OCI-LY7 (cell line): ENCODE measurements at regions not wholly inside any gene's neighbourhood (a gene's known extent, or its start where the extent isn't known, plus 50 kb on each side); places are given as distances from the start of the nearest gene placed in this dataset.
A peak's percentile ranks its signal among the peaks of the same experiment; 100 is the strongest.

Source experiments
- BruUV-seq: library from RNA; stranded (reverse); fragments of 400-500 nt; replicated peaks from 2 replicates; lab custom pipeline; 2021; lab: Mats Ljungman, UMichigan
- CTCF ChIA-PET: fragments of 300-600 bp; sonication (Branson Sonifier 250); formaldehyde crosslinking; loops from one replicate; lab custom pipeline; 2022; ENCODE audit warnings: antibody characterized with exemption; ENCODE audit not compliant: unreplicated experiment; lab: Charles Lee
- POLR2A ChIA-PET: fragments of 300-600 bp; sonication (Branson Sonifier 250); formaldehyde crosslinking; loops from one replicate; lab custom pipeline; 2022; ENCODE audit warnings: antibody characterized with exemption; lab: Charles Lee
- DNase-seq: peaks from one replicate; pipeline ENCODE4 v3.0.0-alpha.2; 2015; ENCODE audit warnings: low spot score
- H2AFZ ChIP-seq: fragments of 200-600 bp; sonication (generic), shearing (Covaris generic); 2 replicates; pipeline ENCODE4 v1.6.1; 2014; ENCODE audit warnings: mild to moderate bottlenecking, antibody characterized with exemption, low read length, moderate library complexity
- H3K27ac ChIP-seq: fragments of 200-600 bp; sonication (generic); 2 replicates; pipeline ENCODE4 v1.5.1; 2014; ENCODE audit warnings: mixed run types, low read depth, mild to moderate bottlenecking, moderate library complexity, low read length, inconsistent platforms; ENCODE audit not compliant: poor library complexity, severe bottlenecking
- H3K36me3 ChIP-seq: fragments of 200-600 bp; sonication (generic); 2 replicates; pipeline ENCODE4 v1.6.1; 2014; ENCODE audit warnings: mild to moderate bottlenecking, antibody characterized with exemption, low read length, moderate library complexity, mixed read lengths; ENCODE audit not compliant: insufficient read depth
- H3K4me1 ChIP-seq: fragments of 200-600 bp; sonication (generic); 2 replicates; pipeline ENCODE4 v1.5.1; 2014; ENCODE audit warnings: mild to moderate bottlenecking, low read length; ENCODE audit not compliant: insufficient read depth, poor library complexity, severe bottlenecking
- H3K4me2 ChIP-seq: fragments of 200-600 bp; sonication (generic); 2 replicates; pipeline ENCODE4 v1.6.1; 2014; ENCODE audit warnings: mild to moderate bottlenecking, low read length
- H3K4me3 ChIP-seq: fragments of 200-600 bp; sonication (generic); 2 replicates; pipeline ENCODE4 v1.5.1; 2014; ENCODE audit warnings: mild to moderate bottlenecking, low read depth, low read length; ENCODE audit not compliant: poor library complexity, severe bottlenecking
- H3K79me2 ChIP-seq: fragments of 200-600 bp; sonication (generic); 2 replicates; pipeline ENCODE4 v1.6.1; 2016; ENCODE audit warnings: low read depth, mild to moderate bottlenecking, low read length, moderate library complexity, mixed read lengths; ENCODE audit not compliant: insufficient read depth
- H3K9me2 ChIP-seq: fragments of 200-600 bp; sonication (generic); 2 replicates; pipeline ENCODE4 v1.6.1; 2016; ENCODE audit warnings: mild to moderate bottlenecking, low read length, mixed read lengths; ENCODE audit not compliant: insufficient read depth
- H3K9me3 ChIP-seq: fragments of 200-600 bp; sonication (generic); 2 replicates; pipeline ENCODE4 v1.6.1; 2014; ENCODE audit warnings: mild to moderate bottlenecking, mixed run types, low read length, mixed read lengths
- H4K20me1 ChIP-seq: fragments of 200-600 bp; sonication (generic); 2 replicates; pipeline ENCODE4 v1.6.1; 2014; ENCODE audit warnings: mild to moderate bottlenecking, antibody characterized with exemption, low read length, moderate library complexity, mixed read lengths; ENCODE audit not compliant: insufficient read depth
- CTCF ChIP-seq: fragments of 200-600 bp; sonication (generic); conservative IDR thresholded peaks from 2 replicates; pipeline ENCODE4 v1.5.1; 2014; ENCODE audit warnings: mild to moderate bottlenecking, antibody characterized with exemption, low read length, moderate library complexity, mixed read lengths
- EZH2phosphoT487 ChIP-seq: fragments of 200-600 bp; sonication (generic); IDR thresholded peaks from 2 replicates; pipeline ENCODE4 v1.6.1; 2018; ENCODE audit warnings: low read depth, borderline replicate concordance, mild to moderate bottlenecking, mixed run types, antibody characterized with exemption, low read length, moderate library complexity, mixed read lengths
- intact Hi-C: fragments of 100-400 bp; cut with micrococcal nuclease; formaldehyde crosslinking; loops from one replicate; pipeline ENCODE4 v1.10.0; 2022; ENCODE audit not compliant: unreplicated experiment

- no TSS peak for BruUV-seq
- CTCF ChIA-PET = interaction anchor here (0.6 kb wide), 1 partner anchor 168 kb away, joined by 3 read pairs; no protein-coding TSS in a partner anchor
- peak; percentile 64 for DNase-seq
- H4K20me1 ChIP-seq = no peaks in the 10 kb centered on the region
- POLR2A ChIA-PET = no interaction called here
- no peak overlapping the region for H3K4me3 ChIP-seq
- TF ChIP-seq EZH2phosphoT487 (no peak), CTCF (peak; percentile 83)
- no peaks in the 10 kb centered on the region for H3K79me2 ChIP-seq
- H3K36me3 ChIP-seq = no peaks in the 10 kb centered on the region
- no peak overlapping the region for H3K4me2 ChIP-seq
- H3K9me3 ChIP-seq = no peaks in the 10 kb centered on the region
- H3K27ac ChIP-seq = no peak overlapping the region
- no peak overlapping the region for H2AFZ ChIP-seq
- no peaks in the 10 kb centered on the region for H3K9me2 ChIP-seq
- intact Hi-C loops = loop anchor here (5.0 kb wide), 1 partner anchor 86 kb away; no protein-coding TSS in a partner anchor
- no peaks in the 10 kb centered on the region for H3K4me1 ChIP-seq
Observed at GRCh38 chr10:101297901-101298486, 56.0 kb upstream of the BTRC start.

- intact Hi-C loops = loop anchor here (5.0 kb wide), 1 partner anchor 87 kb away; no protein-coding TSS in a partner anchor
- Histone ChIP-seq H2AFZ (no peak overlapping the region), H3K79me2 (no peaks in the 10 kb centered on the region), H3K27ac (no peak overlapping the region), H3K9me3 (no peaks in the 10 kb centered on the region), H3K4me2 (no peak overlapping the region), H3K4me1 (no peaks in the 10 kb centered on the region), H4K20me1 (no peaks in the 10 kb centered on the region), H3K9me2 (no peaks in the 10 kb centered on the region), H3K4me3 (no peak overlapping the region), H3K36me3 (no peaks in the 10 kb centered on the region)
- POLR2A ChIA-PET = no interaction called here
- no peak for DNase-seq
- no peak for TF ChIP-seq EZH2phosphoT487
- TF ChIP-seq CTCF = no peak
- CTCF ChIA-PET = interaction anchor here (0.5 kb wide), 1 partner anchor 18 kb away, joined by 6 read pairs; no protein-coding TSS in a partner anchor
- BruUV-seq = no TSS peak
Observed at GRCh38 chr10:101299211-101299610, 54.8 kb upstream of the BTRC start.

- no peaks in the 10 kb centered on the region for H3K36me3 ChIP-seq
- H3K9me3 ChIP-seq = no peaks in the 10 kb centered on the region
- no peak overlapping the region for H3K4me3 ChIP-seq
- no peak overlapping the region for H3K27ac ChIP-seq
- BruUV-seq = no TSS peak
- intact Hi-C loops = loop anchor here (5.0 kb wide), 1 partner anchor 141 kb away; no protein-coding TSS in a partner anchor
- CTCF ChIA-PET = no interaction called here
- POLR2A ChIA-PET = interaction anchor here (0.6 kb wide), 1 partner anchor 9 kb away, joined by 3 read pairs; no protein-coding TSS in a partner anchor
- H4K20me1 ChIP-seq = no peaks in the 10 kb centered on the region
- TF ChIP-seq CTCF (peak; percentile 72), EZH2phosphoT487 (no peak)
- H3K9me2 ChIP-seq = no peaks in the 10 kb centered on the region
- no peaks in the 10 kb centered on the region for H3K79me2 ChIP-seq
- no peak overlapping the region for H3K4me2 ChIP-seq
- DNase-seq = peak; percentile 50
- no peaks in the 10 kb centered on the region for H3K4me1 ChIP-seq
- no peak overlapping the region for H2AFZ ChIP-seq
Observed at GRCh38 chr10:101301111-101301731, 52.7 kb upstream of the BTRC start.
